AG04450 (cell line): ENCODE measurements at regions not wholly inside any gene's neighbourhood (a gene's known extent, or its start where the extent isn't known, plus 50 kb on each side); places are given as distances from the start of the nearest gene placed in this dataset.

Source experiments
- CTCF ChIA-PET: fragments of 300-600, 350-600 bp; formaldehyde crosslinking; extraction: SDS; loops from one replicate; lab custom pipeline; 2022; ENCODE audit warnings: antibody characterized with exemption, inconsistent platforms; lab: Charles Lee
- POLR2A ChIA-PET: fragments of 350-600 bp; formaldehyde crosslinking; extraction: SDS; loops from one replicate; lab custom pipeline; 2021; ENCODE audit warnings: antibody characterized with exemption, inconsistent platforms; lab: Yijun Ruan, JAX
- DNase-seq: peaks from one replicate; pipeline ENCODE4 v3.0.0-alpha.2; 2011; ENCODE audit warnings: low read depth, low spot score
- H3K27ac ChIP-seq: one replicate; pipeline ENCODE4 v1.5.1; 2012; ENCODE audit warnings: low read depth, low read length, control low read depth
- H3K27me3 ChIP-seq: one replicate; pipeline ENCODE4 v1.6.0; 2012; ENCODE audit warnings: low read length; ENCODE audit not compliant: control insufficient read depth, insufficient read depth
- H3K4me3 ChIP-seq: 2 replicates; pipeline ENCODE4 v1.5.1; 2011; ENCODE audit warnings: mild to moderate bottlenecking, low read depth, low read length, control low read depth
- H3K9me3 ChIP-seq: 2 replicates; pipeline ENCODE4 v1.5.1; 2012; ENCODE audit warnings: low read length; ENCODE audit not compliant: control insufficient read depth, insufficient read depth
- CTCF ChIP-seq: IDR thresholded peaks from 2 replicates; pipeline ENCODE4 v1.5.1; 2011; ENCODE audit warnings: low read depth, low read length, control low read depth, inconsistent platforms

GRCh38 chr13:77443511-77443910 lies 92.0 kb upstream of the SCEL start:
- Histone ChIP-seq H3K4me3 (no peak overlapping the region), H3K27ac (no peak overlapping the region), H3K27me3 (no peaks in the 10 kb centered on the region), H3K9me3 (no peaks in the 10 kb centered on the region)
- no peak for DNase-seq
- CTCF ChIA-PET: no interaction called here
- TF ChIP-seq CTCF: no peak
- POLR2A ChIA-PET: no interaction called here

GRCh38 chr13:77437267-77437666 lies 98.2 kb upstream of the SCEL start:
- no peaks in the 10 kb centered on the region for H3K9me3 ChIP-seq
- no peak overlapping the region for H3K4me3 ChIP-seq
- ChIA-PET CTCF (no interaction called here), POLR2A (no interaction called here)
- TF ChIP-seq CTCF: no peak
- no peak overlapping the region for H3K27ac ChIP-seq
- no peaks in the 10 kb centered on the region for H3K27me3 ChIP-seq
- no peak for DNase-seq

- POLR2A ChIA-PET: no interaction called here
- CTCF ChIA-PET: no interaction called here
- no peak for TF ChIP-seq CTCF
- H3K27ac ChIP-seq: no peak overlapping the region
- H3K4me3 ChIP-seq: no peak overlapping the region
- no peaks in the 10 kb centered on the region for H3K9me3 ChIP-seq
- no peak for DNase-seq
- no peaks in the 10 kb centered on the region for H3K27me3 ChIP-seq
Observed at GRCh38 chr13:77434289-77434688, 101.2 kb upstream of the SCEL start.

- H3K27ac ChIP-seq: no peak overlapping the region
- CTCF ChIA-PET: no interaction called here
- POLR2A ChIA-PET: no interaction called here
- DNase-seq: no peak
- no peaks in the 10 kb centered on the region for H3K9me3 ChIP-seq
- H3K27me3 ChIP-seq: no peaks in the 10 kb centered on the region
- H3K4me3 ChIP-seq: no peak overlapping the region
- no peak for TF ChIP-seq CTCF
Observed at GRCh38 chr13:77431449-77431848, 104.1 kb upstream of the SCEL start.

- TF ChIP-seq CTCF: no peak
- POLR2A ChIA-PET: no interaction called here
- H3K4me3 ChIP-seq: no peak overlapping the region
- H3K9me3 ChIP-seq: no peaks in the 10 kb centered on the region
- H3K27ac ChIP-seq: no peak overlapping the region
- CTCF ChIA-PET: no interaction called here
- no peak for DNase-seq
- H3K27me3 ChIP-seq: no peaks in the 10 kb centered on the region
Observed at GRCh38 chr13:77430377-77430951, 103.6 kb upstream of the MYCBP2 start.
